ENCODE measurements at regions not wholly inside any gene's neighbourhood (a gene's known extent, or its start where the extent isn't known, plus 50 kb on each side); places are given as distances from the start of the nearest gene placed in this dataset.

- Histone ChIP-seq H3K4me3 (ENCODE audit: control extremely low read depth in 1 of 5, extremely low read depth in 1 of 5, insufficient read depth in 1 of 5, low read depth in 2 of 5, low read length in 4 of 5) (no peak overlapping the region), H3K4me2 (replicated peaks; ENCODE audit: low read depth, low read length, poor library complexity, severe bottlenecking) (no peak overlapping the region), H3K4me1 (ENCODE audit: control insufficient read depth in 2 of 2, insufficient read depth in 2 of 2, low read length in 2 of 2) (no peaks in the 10 kb centered on the region), H3K36me3 (replicated peaks in 1 of 2; ENCODE audit: control extremely low read depth in 1 of 2, control insufficient read depth in 1 of 2, extremely low read depth in 1 of 2, insufficient read depth in 2 of 2, low read length in 1 of 2) (no peaks in the 10 kb centered on the region), H3K79me2 (ENCODE audit: control insufficient read depth, insufficient read depth, low read length) (no peaks in the 10 kb centered on the region), H3K27me3 (replicated peaks in 1 of 4; ENCODE audit: control extremely low read depth in 1 of 4, control insufficient read depth in 3 of 4, insufficient read depth in 4 of 4, low read length in 3 of 4) (no peaks in the 10 kb centered on the region), H3K27ac (ENCODE audit: low read length in 2 of 2) (no peak overlapping the region), H3K9me3 (ENCODE audit: control extremely low read depth in 1 of 3, control insufficient read depth in 2 of 3, insufficient read depth in 1 of 3, low read length in 2 of 3) (no peaks in the 10 kb centered on the region), H4K20me1 (ENCODE audit: control insufficient read depth, insufficient read depth, low read length, poor library complexity, severe bottlenecking) (no peaks in the 10 kb centered on the region), H2AFZ (ENCODE audit: insufficient read depth, low read depth, low read length, poor library complexity, severe bottlenecking) (no peak overlapping the region), H3K9ac (ENCODE audit: low read length) (no peak overlapping the region)
- H3K4me1 Mint-ChIP-seq = no peaks in the 10 kb centered on the region
- intact Hi-C loops (cut with micrococcal nuclease) = no loop called here
- DNase-seq = no peak
- no peaks in the 10 kb centered on the region for H3K9me3 Mint-ChIP-seq (ENCODE audit: insufficient read depth)
- ChIA-PET POLR2A (no interaction called here), CTCF (no interaction called here)
- 100% methylated on average over 1 of the region's 4 CpGs for WGBS (ENCODE audit: insufficient coverage)
- TF ChIP-seq CTCF (IDR thresholded peaks at IDR 0.05) = no peak
- no peak for TF ChIP-seq EZH2 (IDR thresholded peaks at IDR 0.05; ENCODE audit: borderline replicate concordance, insufficient read depth, low read depth, low read length, poor library complexity, severe bottlenecking)
- ATAC-seq (ENCODE audit: low read depth) = no peak
- no peak overlapping the region for H3K27ac Mint-ChIP-seq
- H3K27me3 Mint-ChIP-seq = no peaks in the 10 kb centered on the region
- H3K4me3 Mint-ChIP-seq = no peak overlapping the region
These were observed 101.9 kb downstream of the PLK2 start for GRCh38 chr5:58357799-58358500.

GRCh38 chr5:58357121-58357520 lies 102.8 kb downstream of the PLK2 start:
- Histone ChIP-seq H3K79me2 (ENCODE audit: control insufficient read depth, insufficient read depth, low read length) (no peaks in the 10 kb centered on the region), H3K27me3 (replicated peaks in 1 of 4; ENCODE audit: control extremely low read depth in 1 of 4, control insufficient read depth in 3 of 4, insufficient read depth in 4 of 4, low read length in 3 of 4) (no peaks in the 10 kb centered on the region), H3K9me3 (ENCODE audit: control extremely low read depth in 1 of 3, control insufficient read depth in 2 of 3, insufficient read depth in 1 of 3, low read length in 2 of 3) (no peaks in the 10 kb centered on the region), H3K9ac (ENCODE audit: low read length) (no peak overlapping the region), H3K36me3 (replicated peaks in 1 of 2; ENCODE audit: control extremely low read depth in 1 of 2, control insufficient read depth in 1 of 2, extremely low read depth in 1 of 2, insufficient read depth in 2 of 2, low read length in 1 of 2) (no peaks in the 10 kb centered on the region), H3K4me2 (replicated peaks; ENCODE audit: low read depth, low read length, poor library complexity, severe bottlenecking) (no peak overlapping the region), H3K4me1 (ENCODE audit: control insufficient read depth in 2 of 2, insufficient read depth in 2 of 2, low read length in 2 of 2) (no peaks in the 10 kb centered on the region), H4K20me1 (ENCODE audit: control insufficient read depth, insufficient read depth, low read length, poor library complexity, severe bottlenecking) (no peaks in the 10 kb centered on the region), H3K27ac (ENCODE audit: low read length in 2 of 2) (no peak overlapping the region), H3K4me3 (ENCODE audit: control extremely low read depth in 1 of 5, extremely low read depth in 1 of 5, insufficient read depth in 1 of 5, low read depth in 2 of 5, low read length in 4 of 5) (no peak overlapping the region), H2AFZ (ENCODE audit: insufficient read depth, low read depth, low read length, poor library complexity, severe bottlenecking) (no peak overlapping the region)
- Mint-ChIP-seq H3K4me3 (no peak overlapping the region), H3K27ac (no peak overlapping the region), H3K27me3 (no peaks in the 10 kb centered on the region), H3K9me3 (ENCODE audit: insufficient read depth) (no peaks in the 10 kb centered on the region), H3K4me1 (no peaks in the 10 kb centered on the region)
- POLR2A ChIA-PET = no interaction called here
- CTCF ChIA-PET = no interaction called here
- TF ChIP-seq EZH2 (IDR thresholded peaks at IDR 0.05; ENCODE audit: borderline replicate concordance, insufficient read depth, low read depth, low read length, poor library complexity, severe bottlenecking) (no peak), CTCF (IDR thresholded peaks at IDR 0.05) (no peak)
- intact Hi-C loops (cut with micrococcal nuclease) = no loop called here
- DNase-seq = no peak
- no peak for ATAC-seq (ENCODE audit: low read depth)
- 71% methylated on average over 1 of the region's 2 CpGs for WGBS (ENCODE audit: insufficient coverage)
